Panc1 (cell line): ENCODE measurements at regions not wholly inside any gene's neighbourhood (a gene's known extent, or its start where the extent isn't known, plus 50 kb on each side); places are given as distances from the start of the nearest gene placed in this dataset.

ENCODE experiments used
- CTCF ChIP-seq: fragments of 450-650 bp; IDR thresholded peaks from 2 replicates; pipeline ENCODE4 v1.5.1; 2017; ENCODE audit warnings: mild to moderate bottlenecking
- POLR2AphosphoS5 ChIP-seq: IDR thresholded peaks from 2 replicates; pipeline ENCODE4 v1.6.1; 2012; ENCODE audit warnings: mild to moderate bottlenecking, low read depth, low read length, moderate library complexity
- REST ChIP-seq, 2 experiments: IDR thresholded peaks; 2 replicates each; pipeline ENCODE4 v1.6.1; 2011 to 2012; ENCODE audit warnings: low read depth in 2 of 2, control low read depth in 1 of 2, low read length in 1 of 2, mild to moderate bottlenecking in 1 of 2, moderate library complexity in 1 of 2; ENCODE audit not compliant: insufficient read depth in 1 of 2
- SIN3A ChIP-seq: IDR thresholded peaks from 2 replicates; pipeline ENCODE4 v1.6.1; 2012; ENCODE audit warnings: low read depth, mild to moderate bottlenecking, low read length, moderate library complexity, borderline replicate concordance; ENCODE audit not compliant: insufficient read depth
- TCF7L2 ChIP-seq: IDR thresholded peaks from 2 replicates; pipeline ENCODE4 v1.6.1; 2011; ENCODE audit warnings: mild to moderate bottlenecking, low read depth, low read length, inconsistent platforms

- TF ChIP-seq CTCF (no peak), TCF7L2 (no peak), REST (IDR thresholded peaks at IDR 0.05; ENCODE audit: insufficient read depth in 1 of 2, low read depth in 2 of 2, low read length in 1 of 2) (no peak), SIN3A (no peak), POLR2AphosphoS5 (no peak)
Observed at GRCh38 chr17:34176440-34176839, 78.6 kb upstream of the CCL2 start.
